RPMI8226 (cell line): ENCODE measurements at regions not wholly inside any gene's neighbourhood (a gene's known extent, or its start where the extent isn't known, plus 50 kb on each side); places are given as distances from the start of the nearest gene placed in this dataset.
A peak's percentile ranks its signal among the peaks of the same experiment; 100 is the strongest.

Source experiments
- DNase-seq: peaks from one replicate; pipeline ENCODE4 v3.0.0-alpha.2; 2015

- DNase-seq = peak; percentile 58
Observed at GRCh38 chr1:25080294-25081209, 150.5 kb upstream of the RUNX3 start.

- DNase-seq = no peak
Observed at GRCh38 chr1:25079048-25079447, 149.0 kb upstream of the RUNX3 start.

GRCh38 chr1:25074351-25075227 is 144.5 kb upstream of the RUNX3 start:
- DNase-seq = no peak

- no peak for DNase-seq
Observed at GRCh38 chr1:25073640-25074270, 143.7 kb upstream of the RUNX3 start.

GRCh38 chr1:25072461-25072860 is 142.4 kb upstream of the RUNX3 start:
- DNase-seq = no peak

GRCh38 chr1:25068829-25069228 is 138.8 kb upstream of the RUNX3 start:
- DNase-seq = peak; percentile 41

GRCh38 chr1:25068316-25068715 is 138.2 kb upstream of the RUNX3 start:
- DNase-seq = no peak

- DNase-seq = no peak
Observed at GRCh38 chr1:25067518-25068251, 137.6 kb upstream of the RUNX3 start.

- no peak for DNase-seq
Observed at GRCh38 chr1:25066731-25067517, 136.8 kb upstream of the RUNX3 start.

- DNase-seq = no peak
Observed at GRCh38 chr1:25066256-25066655, 136.2 kb upstream of the RUNX3 start.

- no peak for DNase-seq
Observed at GRCh38 chr1:25065795-25066238, 135.7 kb upstream of the RUNX3 start.

GRCh38 chr1:25065321-25065721 is 135.2 kb upstream of the RUNX3 start:
- no peak for DNase-seq

GRCh38 chr1:25064465-25065240 is 134.6 kb upstream of the RUNX3 start:
- DNase-seq = no peak

GRCh38 chr1:25063591-25064416 is 133.7 kb upstream of the RUNX3 start:
- DNase-seq = no peak

GRCh38 chr1:25062621-25063255 is 132.7 kb upstream of the RUNX3 start:
- no peak for DNase-seq

GRCh38 chr1:25061261-25061995 is 131.4 kb upstream of the RUNX3 start:
- DNase-seq = no peak

- DNase-seq = no peak
Observed at GRCh38 chr1:25057188-25057587, 127.1 kb upstream of the RUNX3 start.

- DNase-seq = no peak
Observed at GRCh38 chr1:25056536-25056935, 126.5 kb upstream of the RUNX3 start.

GRCh38 chr1:25055961-25056360 is 125.9 kb upstream of the RUNX3 start:
- DNase-seq = no peak
